RWPE1 (cell line): ENCODE measurements at regions not wholly inside any gene's neighbourhood (a gene's known extent, or its start where the extent isn't known, plus 50 kb on each side); places are given as distances from the start of the nearest gene placed in this dataset.

Experiments used
- CTCF ChIA-PET: fragments of 350-600 bp; sonication (Branson Sonifier 250); formaldehyde crosslinking; extraction: SDS; loops from one replicate; lab custom pipeline; 2021; lab: Yijun Ruan, JAX
- POLR2A ChIA-PET: fragments of 400-600 bp; formaldehyde crosslinking; extraction: SDS; loops from one replicate; lab custom pipeline; 2020; ENCODE audit warnings: antibody characterized with exemption; ENCODE audit not compliant: low non-redundant PET; lab: Yijun Ruan, JAX
- DNase-seq: peaks from one replicate; pipeline ENCODE4 v3.0.0; 2012; ENCODE audit warnings: low spot score
- H3K27ac ChIP-seq: fragments of 450-650 bp; 2 replicates; pipeline ENCODE4 v1.5.1; 2017
- CTCF ChIP-seq: fragments of 450-650 bp; conservative IDR thresholded peaks from 2 replicates; pipeline ENCODE4 v1.5.1; 2017; ENCODE audit warnings: low read depth, mild to moderate bottlenecking

DNA sequence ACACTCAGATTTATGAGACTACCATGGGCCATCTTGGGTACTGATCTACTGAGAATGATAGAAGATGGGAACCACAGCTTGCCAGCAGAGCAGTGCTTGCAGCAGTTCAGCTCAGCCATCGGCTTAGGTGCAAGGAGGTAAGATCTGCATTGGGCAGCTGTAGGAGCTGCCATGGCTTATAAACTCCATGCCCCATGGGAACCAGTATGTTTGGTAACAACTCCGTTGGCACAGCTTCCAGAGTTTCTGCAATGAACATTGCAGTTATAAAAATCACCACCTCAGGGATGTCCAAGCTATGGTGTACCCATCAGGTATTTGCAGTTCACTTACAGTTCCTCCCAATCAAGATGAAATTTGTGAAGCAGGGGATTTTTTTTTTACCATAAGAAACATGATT lies 299.1 kb upstream of the ROPN1 start:
- POLR2A ChIA-PET = no interaction called here
- no peak overlapping the region for H3K27ac ChIP-seq
- no peak for DNase-seq
- TF ChIP-seq CTCF = no peak
- CTCF ChIA-PET = interaction anchor here (0.6 kb wide), 2 partner anchors 9 to 148 kb away, joined by 3 to 4 read pairs; no protein-coding TSS in a partner anchor

DNA sequence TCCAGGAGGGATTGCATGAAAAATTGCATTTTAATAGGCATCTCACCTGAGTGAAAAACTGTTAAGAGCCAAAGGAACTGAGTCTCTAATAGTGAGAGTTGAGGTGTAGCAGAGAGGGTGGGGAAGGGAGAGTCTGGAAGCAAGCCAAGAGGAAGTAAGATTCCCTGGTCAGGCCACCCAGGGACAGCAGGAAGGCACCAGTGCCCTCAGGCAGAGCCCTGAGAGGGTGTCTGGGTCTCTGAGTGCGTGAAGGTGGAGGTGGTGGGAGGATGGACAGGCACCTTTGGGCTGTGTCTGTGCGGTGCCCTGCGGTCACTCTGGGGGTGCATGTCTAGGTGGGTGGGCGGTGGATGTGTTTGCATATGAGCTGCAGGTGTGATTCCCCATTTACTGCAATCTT lies 300.4 kb upstream of the ROPN1 start:
- CTCF ChIA-PET = no interaction called here
- POLR2A ChIA-PET = no interaction called here
- no peak overlapping the region for H3K27ac ChIP-seq
- no peak for TF ChIP-seq CTCF
- DNase-seq = no peak

- no peak for DNase-seq
- POLR2A ChIA-PET = no interaction called here
- CTCF ChIA-PET = interaction anchor here (0.6 to 0.7 kb wide), 3 partner anchors 105 to 1133 kb away, joined by 3 to 4 read pairs (median 3); no protein-coding TSS in a partner anchor
- no peak overlapping the region for H3K27ac ChIP-seq
- no peak for TF ChIP-seq CTCF
These were observed 301.7 kb upstream of the ROPN1 start for GRCh38 chr3:124293584-124293983.

- no peak overlapping the region for H3K27ac ChIP-seq
- DNase-seq = no peak
- POLR2A ChIA-PET = no interaction called here
- CTCF ChIA-PET = interaction anchor here (0.6 kb wide), 1 partner anchor 50 kb away, joined by 5 read pairs; no protein-coding TSS in a partner anchor
- no peak for TF ChIP-seq CTCF
These were observed 303.4 kb upstream of the ROPN1 start for GRCh38 chr3:124295362-124295761.

DNA sequence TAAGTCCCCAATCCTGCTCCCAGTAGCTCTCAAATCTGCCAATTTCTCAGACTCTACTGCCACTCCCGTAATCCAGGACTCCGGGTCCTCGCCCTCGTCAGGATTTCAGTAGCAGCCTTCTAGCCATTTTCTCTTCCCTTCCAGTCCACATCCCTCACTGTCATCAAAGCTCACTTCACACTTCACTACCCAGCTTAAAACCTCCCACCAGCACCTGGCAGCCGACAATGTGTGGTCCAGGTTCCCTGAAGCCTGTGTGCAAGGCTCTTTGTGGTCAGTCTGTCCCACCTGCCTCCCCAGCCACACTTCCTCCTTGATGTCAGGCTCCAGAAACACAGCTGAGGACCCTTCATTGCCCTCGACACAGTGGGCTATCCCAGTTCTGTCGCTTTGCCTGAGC lies 304.5 kb upstream of the ROPN1 start:
- no peak for TF ChIP-seq CTCF
- ChIA-PET CTCF (no interaction called here), POLR2A (no interaction called here)
- H3K27ac ChIP-seq = no peak overlapping the region
- DNase-seq = no peak

DNA sequence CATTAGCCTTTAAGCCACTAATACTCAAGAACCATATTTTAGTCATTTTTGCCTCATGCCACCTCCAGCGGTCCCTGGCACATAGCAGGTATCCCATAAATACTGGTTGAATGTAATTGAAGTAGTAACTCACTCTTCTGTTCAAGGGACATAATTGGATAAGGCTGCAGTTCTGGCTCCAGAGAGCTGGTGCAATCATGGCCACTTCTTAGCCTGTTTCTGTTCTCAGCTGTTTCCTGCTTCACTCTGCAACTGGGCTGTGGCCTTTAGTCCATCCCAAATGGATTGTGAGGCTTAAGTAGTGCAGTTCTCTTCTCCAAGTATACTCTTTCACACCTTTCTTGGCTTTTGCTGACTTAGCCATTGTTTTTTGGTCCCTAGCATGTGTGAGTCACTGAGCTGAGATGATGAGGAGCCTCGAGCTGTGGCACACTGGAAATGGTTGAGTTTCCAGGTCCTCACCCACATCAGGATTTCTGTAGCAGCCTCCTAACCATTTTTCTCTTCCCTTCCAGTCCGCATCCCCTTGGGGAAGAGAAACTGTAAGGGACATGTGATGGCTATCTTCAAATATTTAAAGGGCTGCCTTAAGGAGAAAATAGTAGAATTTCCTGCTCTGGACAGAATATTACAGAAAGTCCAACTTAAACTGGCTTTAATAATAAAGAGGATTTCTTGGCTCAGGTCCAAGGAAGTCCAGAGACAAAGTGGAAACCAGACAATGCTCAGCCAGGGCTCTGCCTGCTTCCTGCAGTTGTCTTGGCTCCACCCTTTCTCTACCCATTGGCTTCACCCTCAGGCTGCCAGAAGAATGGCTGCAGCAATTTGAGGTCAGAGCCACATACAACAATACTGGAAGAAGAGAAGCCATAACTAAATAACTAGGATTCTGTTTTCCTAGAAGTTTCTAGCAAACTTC lies 305.4 kb upstream of the ROPN1 start:
- ChIA-PET CTCF (no interaction called here), POLR2A (no interaction called here)
- H3K27ac ChIP-seq = no peak overlapping the region
- DNase-seq = no peak
- TF ChIP-seq CTCF = no peak
